GM21737 (cell line): ENCODE measurements at regions not wholly inside any gene's neighbourhood (a gene's known extent, or its start where the extent isn't known, plus 50 kb on each side); places are given as distances from the start of the nearest gene placed in this dataset.

Source experiments
- ATAC-seq: cut with Tn5 transposase; IDR thresholded peaks from one replicate; pipeline ENCODE4 v1.9.1; 2021; ENCODE audit warnings: mild to moderate bottlenecking, moderate library complexity; ENCODE audit not compliant: unreplicated experiment

DNA sequence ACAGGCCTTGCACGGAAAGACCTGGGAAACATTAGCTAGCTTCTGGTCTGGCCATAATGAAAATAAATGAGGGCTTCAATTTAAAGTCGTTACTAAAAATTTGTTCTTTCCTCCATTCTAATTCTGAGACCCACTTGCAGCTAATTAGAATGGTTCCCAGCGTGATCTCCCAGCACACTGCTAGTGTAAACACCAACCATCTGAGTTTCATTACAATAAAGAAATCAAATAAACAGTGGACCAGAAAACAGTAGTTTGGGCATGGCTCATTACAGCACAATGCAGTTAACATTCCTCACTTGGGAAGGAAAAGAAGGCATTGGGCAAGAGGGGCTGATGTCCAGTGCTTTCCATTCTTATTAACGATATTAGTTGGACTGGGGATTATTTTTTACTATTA is 410.9 kb upstream of the SOX9 start:
- ATAC-seq: no peak

DNA sequence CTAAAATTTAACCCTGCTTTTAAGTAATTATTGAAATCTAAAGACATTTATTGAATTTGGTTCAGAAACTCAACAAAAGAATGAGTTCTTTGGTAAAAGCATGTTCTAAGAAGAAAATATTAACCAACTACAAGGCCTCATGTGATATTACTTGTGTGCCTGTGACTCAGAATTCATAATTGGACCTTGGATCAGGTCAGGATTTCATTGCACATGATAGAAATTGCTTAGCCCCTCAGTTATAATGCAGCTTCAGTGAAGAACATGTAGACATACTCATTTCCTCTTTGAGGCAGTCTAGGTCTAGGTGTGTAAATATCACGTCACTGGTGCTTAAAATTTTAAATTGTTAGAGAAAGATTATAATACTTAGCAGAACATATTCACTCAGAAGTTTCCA is 410.0 kb upstream of the SOX9 start:
- no peak for ATAC-seq

DNA sequence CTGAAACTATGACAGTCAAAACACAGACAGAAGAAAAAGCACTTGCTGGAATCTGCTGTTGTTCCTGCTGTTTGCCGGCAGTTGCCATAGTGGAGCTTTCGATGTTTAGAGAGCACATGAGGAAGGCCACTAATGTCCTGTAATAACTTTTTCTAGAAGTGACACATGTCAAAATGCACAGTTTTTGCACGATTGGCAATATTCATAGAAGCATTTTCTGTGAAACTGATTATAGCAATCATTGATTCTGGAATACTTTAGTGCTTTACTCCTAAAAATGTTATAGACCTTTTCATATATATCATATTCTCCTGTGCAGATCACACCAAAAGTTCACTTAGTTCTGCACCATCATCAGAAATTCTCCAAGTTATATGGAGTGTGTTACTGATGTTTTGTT is 407.0 kb upstream of the SOX9 start:
- no peak for ATAC-seq

DNA sequence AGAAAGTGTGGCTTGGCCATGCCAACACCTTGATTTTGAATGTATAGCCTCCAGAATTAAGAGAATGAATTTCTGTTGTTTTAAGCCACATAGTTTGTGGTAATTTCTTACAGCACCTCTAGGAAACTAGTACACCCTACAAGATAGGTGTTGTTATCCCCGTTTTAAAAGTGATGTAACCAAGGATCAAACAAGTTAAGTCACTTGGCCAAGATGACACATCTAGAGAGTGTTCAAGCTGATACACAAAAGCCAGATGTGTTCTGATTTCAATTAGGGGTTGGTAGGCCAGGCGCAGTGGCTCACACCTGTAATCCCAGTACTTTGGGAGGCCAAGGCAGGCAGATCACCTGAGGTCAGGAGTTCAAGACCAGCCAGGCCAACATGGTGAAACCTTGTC is 396.5 kb upstream of the SOX9 start:
- no peak for ATAC-seq

DNA sequence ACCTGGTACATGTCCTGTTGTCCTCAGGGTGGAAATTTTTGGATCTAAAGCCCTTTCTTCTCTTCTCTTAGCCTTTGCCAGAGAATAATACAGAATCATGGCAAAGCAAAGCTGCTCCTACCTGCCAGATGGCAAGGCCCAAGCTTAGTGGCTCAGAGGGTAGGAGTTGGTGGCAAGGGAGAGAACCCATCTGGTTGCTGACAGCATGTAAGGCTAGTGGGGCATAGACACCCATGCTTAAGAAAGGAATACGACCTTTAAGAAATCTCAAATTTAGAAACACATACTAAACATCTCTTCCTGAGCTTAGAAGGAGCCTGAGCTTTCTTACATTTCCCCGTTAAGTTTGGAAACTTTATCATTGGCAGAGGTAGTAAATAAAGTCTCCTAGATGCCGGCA is 395.0 kb upstream of the SOX9 start:
- no peak for ATAC-seq

DNA sequence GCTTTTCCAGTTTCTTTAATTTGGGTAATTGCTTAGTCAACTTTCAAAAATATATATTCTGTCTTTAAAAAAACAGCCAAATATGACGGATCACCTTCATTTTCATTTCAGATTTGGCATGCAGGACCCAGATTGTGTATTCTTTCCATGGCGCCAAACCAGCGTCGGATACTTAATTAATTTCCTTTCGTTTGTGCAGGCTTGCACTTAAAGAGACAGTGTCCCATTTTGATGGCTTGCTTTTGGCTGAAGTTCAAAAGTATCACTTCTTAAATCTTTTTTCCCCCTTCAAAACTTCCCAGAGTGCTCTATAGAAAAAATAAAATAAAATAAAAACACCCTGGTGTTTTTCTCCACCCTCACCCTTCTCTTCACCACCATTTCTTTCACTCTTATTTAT is 394.5 kb upstream of the SOX9 start:
- no peak for ATAC-seq

DNA sequence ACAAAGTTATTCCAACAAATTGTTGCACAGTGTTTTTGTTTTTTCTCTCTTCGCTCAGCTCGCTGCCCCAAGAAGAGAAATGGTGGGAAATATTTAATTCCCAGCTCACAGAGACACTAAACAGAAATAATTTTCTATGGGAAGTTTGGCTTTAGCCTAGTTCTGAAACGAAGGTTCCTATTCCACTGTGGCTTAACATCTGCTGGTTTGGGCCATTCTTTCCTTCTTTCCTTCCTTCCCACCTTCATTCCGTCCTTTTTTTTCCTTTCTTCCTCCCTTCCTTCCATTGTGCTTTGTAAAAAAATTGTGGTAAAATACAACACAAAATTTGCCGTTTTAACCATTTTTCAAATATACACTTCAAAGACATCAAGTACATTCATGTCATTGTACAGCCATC is 393.5 kb upstream of the SOX9 start:
- no peak for ATAC-seq

DNA sequence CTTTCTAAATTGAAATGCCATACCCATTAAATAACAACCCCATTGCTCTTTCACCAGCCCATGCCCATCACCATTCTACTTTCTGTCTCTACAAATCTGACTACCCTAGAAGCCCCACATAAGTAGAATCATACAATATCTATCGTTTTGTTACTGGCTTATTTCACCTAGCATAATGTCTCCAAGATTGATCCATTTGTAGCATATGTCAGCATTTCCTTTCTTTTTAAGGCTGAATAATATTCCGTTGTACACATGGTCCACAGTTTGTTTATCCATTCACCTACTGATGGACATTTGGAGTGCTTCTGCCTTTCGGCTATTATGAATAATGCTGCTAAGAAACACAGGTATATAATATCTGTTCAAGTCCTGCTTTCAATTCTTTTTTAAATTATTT is 393.1 kb upstream of the SOX9 start:
- ATAC-seq: no peak

DNA sequence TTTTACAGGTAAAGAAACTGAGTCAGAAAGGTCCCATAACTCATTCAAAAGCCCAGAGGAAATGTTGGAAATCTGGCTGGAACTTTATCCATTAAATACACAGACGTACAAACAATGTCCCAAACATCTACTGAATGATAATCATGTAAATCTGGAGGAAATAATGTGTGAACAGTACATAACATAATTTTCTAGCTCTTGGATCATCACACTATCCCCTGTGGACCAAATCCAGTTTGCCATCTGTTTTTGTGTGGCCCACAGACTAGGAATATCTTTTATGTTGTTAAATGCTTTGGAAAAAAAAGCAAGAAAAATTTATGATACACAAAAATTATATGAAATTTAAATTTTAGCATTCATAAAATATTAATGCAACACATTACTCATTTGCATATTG is 389.9 kb upstream of the SOX9 start:
- no peak for ATAC-seq

DNA sequence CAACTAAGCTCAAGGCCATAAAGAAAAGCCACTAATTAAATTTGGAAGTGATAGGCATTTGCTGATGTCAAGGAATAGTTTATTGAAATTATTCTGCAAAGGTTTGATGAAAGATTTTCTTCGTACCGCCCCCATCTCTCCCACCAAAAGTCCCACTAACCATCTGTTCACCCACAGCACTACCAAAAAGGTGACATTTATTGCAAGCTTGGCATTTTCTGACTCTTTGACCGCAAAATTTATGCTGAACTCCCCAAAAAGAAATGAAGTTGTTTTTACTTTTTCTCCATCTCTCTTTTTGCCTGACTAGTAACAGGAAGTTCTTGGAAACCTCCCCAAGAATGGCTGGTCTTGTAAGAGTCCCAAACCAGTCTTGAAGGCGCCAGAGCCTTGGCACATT is 384.9 kb upstream of the SOX9 start:
- no peak for ATAC-seq

DNA sequence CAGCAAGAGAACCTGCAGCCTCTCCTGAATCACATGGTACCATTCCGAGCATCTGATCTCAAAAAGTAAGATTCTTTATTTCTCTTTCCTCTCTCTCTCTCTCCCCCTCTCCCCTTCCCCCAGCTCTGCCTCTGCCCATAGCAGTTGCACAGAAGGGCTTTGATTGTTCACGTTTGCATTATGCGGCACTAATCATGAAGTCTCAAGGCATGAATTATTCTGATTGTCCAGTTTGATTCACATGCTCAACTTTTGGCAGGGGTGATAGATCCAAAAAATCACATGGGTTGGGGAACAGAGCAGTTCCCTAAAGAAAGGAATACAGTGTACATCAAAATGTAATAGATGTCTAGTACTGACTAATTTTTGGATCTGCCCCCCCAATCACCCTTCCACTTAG is 380.0 kb upstream of the SOX9 start:
- no peak for ATAC-seq

DNA sequence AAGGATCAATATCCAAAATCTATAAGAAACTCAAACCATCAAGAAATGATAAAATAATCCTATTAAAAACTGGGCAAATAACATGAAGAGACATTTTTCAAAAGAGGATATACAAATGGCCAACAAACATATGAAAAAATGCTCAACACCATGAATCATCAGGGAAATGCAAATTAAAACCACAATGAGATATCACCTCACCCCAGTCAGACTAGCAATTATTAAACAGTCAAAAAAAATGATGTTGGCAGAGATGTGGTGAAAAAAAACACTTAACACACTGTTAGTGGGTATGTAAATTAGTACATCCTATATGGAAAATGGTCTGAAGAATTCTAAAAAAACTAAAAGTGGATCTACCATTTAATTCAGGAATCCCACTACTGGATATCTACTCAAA is 379.0 kb upstream of the SOX9 start:
- ATAC-seq: no peak

DNA sequence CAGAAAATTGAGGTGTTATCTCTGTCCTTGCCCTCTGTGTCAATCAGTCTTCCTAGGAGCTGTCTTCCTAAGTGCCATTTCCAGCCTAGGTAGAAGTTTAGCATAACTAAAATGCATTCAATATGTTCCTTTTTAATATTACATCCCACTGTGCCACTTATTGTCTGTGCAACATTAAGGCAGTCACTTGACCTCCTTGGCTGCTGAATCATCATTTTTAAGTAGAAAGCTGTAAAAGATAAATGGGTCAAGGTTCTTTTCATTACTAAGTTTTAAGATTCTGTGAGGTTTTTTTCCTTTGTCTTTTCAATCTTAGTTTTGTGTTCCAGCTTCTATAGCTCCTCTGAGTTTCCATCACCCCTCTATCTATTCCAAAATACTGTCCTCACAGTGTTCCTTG is 371.9 kb upstream of the SOX9 start:
- ATAC-seq: no peak

DNA sequence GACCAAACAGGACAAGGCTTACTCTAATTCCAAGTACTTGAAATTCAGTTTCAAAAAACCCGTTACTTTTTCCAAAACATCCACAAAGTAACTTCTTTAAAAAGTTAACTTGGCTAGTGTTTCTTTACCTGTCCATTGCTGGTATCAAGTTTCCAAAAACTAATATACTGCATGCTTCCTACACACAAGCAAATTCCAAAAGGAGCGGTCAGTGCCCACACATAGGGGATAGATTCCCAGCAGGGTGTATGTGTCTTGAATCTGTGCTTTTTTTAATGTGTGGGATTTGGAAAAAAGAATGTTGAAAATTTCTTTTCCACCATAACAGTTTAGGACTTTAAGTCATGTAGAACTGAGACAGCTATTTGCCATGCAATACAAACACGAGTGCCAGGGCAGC is 367.8 kb upstream of the SOX9 start:
- ATAC-seq: no peak

DNA sequence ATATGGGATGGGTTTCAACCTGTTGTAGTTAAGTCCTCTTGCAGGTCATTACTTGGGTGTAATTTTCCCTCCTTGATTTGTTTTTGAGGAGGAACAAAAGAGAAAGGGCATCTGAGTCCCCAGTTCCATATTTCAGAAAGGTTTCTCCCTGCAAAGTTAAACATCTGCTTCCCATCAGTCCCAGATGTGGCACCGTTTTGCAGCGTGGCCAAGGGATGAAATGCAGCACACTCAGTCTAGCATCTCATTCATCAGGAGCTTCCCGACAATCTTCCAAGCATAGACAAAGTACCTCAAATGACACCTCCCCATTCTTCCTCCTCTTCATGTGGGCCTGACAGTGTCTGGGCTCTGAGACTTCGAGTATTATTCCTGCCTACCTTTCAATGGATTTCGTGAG is 363.7 kb upstream of the SOX9 start:
- ATAC-seq: no peak

DNA sequence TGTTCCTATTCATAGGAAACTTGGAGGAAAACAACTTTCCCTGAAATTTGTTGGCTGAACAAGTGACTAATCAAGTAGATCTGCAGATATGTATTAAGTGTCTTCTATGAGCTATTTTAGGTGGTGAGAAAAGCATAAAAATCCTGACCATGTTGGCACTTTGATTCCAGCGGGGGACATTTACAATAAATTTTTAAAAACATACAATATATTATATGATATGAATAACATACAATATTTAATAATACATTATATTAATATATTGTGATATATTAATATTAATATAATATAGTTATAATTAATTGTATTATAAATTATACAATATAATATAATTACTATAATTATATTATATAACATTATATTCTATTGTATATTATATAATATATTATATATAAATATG is 362.9 kb upstream of the SOX9 start:
- ATAC-seq: no peak

DNA sequence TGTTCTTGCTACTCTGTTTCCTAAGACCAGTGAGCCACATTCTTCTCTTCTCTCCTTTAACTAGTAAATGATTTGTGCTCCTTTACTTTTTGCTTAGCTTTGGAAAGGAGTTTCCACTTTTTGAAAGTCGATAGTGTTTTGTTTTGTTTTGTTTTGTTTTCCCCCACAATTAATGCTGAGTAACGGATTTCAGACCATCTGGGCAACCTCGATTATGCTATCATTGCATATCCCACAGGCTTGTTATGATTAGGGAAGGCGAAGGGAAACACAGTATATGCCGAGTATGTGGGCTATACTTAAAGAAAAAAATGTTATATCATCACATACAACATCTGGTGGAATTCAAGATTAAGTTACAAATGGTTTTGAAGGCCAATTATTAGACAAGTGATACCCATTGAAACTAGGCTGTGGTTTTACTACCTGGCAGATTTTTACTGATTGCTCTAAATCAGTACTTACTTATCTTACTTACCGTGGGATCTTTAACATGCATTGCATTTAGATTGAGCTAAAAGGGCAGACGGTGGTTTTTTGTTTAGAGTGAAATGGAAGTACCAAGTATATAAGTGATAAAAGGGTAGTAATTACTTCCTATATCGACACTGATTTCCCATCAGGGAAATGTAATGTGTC is 361.3 kb upstream of the SOX9 start:
- no peak for ATAC-seq

DNA sequence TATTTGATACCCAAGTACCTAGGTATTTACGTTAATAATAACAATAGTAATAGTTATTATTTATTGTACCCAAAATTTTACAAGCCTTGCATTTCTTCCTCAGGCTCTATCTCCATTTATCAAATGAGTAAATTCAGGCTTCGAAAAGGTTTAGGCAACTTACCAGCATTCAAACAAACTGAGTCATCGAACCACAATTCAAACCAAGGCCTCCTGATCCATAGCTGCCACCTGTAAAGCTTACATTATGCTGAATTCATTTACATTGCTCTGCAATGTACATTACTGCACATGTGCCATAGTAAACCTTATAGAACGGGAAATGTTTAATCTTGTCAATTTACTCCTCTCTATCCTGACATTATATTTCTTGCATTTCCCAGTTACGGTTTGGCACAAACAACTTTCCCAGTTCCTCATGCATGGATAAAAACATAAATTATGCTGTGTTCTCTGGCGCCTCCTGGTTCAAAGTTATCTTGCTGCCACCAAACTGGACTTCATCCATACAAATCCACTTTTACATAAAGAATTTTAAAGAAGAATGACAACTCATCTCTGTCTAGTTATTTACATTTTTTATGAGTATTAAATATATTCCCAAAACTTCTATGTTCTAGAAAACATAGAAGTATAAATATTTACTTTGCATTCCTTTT is 360.6 kb upstream of the SOX9 start:
- ATAC-seq: no peak

DNA sequence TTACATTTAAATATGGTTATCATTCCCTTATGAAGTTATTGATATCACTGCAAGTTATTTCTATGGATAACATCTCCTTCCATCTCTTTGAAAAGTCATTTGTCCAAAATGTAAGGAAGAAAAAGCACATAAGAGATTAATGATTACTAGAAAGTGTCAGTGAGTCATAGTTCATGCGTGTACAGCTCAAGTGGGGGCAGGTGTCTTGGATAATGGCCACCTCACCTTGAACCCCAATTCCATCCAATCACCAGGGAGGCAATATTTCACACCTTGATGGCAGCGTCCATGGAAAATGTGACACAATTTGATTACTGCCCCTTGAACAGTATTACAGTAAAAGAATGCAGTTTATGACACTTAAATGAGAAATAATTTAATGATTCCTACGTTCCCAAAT is 358.3 kb upstream of the SOX9 start:
- ATAC-seq: no peak

DNA sequence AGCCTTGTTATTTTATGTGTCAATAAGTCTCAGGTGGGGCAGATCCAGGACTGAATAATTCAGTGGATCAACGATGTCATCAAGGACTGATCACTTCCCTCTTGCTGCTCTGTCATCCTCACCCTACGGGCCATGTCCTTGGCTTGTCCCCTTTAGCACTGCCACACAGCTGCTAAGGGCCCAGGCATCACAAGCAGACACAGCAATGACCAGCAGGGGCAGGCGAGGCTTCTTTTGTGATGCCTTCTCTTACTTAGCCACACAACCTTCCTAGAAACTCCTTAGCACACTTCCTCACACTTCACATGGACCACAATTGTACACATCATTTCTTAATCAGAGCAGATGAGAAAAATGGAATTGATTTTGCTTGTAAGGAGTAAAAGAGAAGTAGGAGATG is 356.3 kb upstream of the SOX9 start:
- ATAC-seq: no peak

DNA sequence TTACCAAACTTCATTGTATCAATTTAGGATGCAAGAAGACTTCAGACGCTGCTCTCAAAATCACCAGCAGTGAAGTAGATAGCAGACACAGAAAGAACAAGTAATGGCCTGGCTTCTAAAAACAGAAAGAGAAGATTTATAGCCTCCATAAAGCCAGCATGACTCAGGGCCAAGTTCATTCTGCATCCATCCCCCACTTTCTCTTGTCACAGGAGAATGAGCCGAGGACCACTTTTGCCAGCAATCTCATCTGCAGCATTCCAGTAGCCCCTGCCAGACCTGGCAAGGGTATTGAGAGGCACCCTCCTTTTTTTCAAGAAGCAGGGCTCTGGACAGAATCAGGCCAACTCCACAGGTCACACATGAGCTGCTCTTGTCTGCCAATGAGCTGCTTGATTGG is 355.4 kb upstream of the SOX9 start:
- ATAC-seq: no peak

DNA sequence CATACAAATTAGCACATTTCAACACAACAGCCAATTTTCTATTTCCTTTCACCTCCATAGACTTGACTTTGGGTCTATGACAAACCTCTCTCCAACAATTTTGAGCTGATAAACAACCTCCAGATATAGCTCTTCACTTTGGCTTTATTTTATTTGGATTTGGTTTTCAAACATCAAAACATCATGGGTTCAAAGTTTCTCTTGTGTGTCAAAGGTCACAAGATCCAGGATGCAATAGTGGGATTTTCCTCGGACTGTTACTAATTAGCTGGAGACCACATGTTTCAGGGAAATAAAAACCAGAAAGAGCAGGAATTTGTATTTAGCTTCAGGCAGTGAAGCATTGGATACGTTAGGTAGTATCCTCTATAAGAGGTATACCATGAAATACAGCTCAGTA is 351.0 kb upstream of the SOX9 start:
- no peak for ATAC-seq

DNA sequence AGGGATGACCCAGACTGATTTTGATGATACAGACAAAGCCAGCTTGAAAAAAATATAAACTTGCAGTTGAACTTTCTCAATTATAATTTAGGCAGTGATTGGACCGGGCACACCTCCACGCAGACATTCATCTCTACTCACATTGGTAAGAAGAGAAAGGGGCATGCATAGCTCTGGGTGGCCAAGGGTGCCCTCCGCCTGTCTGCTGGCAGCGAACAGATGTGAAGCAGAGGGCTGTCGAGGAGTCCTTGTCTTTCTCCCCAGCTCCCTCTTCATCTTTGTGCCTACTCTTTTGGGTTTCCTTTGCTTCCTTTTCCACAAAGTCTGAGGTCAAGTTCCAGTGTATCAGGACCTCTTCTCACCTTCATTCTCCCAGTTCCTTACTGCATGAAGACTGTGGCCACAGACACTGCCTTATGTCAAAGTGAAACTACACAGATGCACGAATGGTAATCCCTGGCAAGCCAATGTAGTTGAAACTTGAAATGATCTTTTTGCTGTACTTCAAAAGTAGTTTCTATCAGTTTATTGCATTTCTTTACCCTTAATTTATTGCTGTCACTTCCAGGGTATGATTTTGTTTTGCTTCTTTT is 343.7 kb upstream of the SOX9 start:
- no peak for ATAC-seq
